ENCODE measurements at regions not wholly inside any gene's neighbourhood (a gene's known extent, or its start where the extent isn't known, plus 50 kb on each side); places are given as distances from the start of the nearest gene placed in this dataset.

GRCh38 chr2:168300460-168300859, 53.1 kb upstream of the STK39 start:
- no peak overlapping the region for H3K4me3 ChIP-seq (ENCODE audit: low read length in 2 of 2)

GRCh38 chr2:168304024-168304681, 56.8 kb upstream of the STK39 start:
- Histone ChIP-seq H3K27me3 (ENCODE audit: control insufficient read depth in 1 of 2, insufficient read depth in 2 of 2, low read length in 2 of 2) (no peaks in the 10 kb centered on the region), H3K4me3 (ENCODE audit: low read length in 2 of 2) (no peak overlapping the region), H3K9me3 (ENCODE audit: control insufficient read depth in 2 of 2, low read length in 2 of 2) (no peaks in the 10 kb centered on the region), H3K27ac (ENCODE audit: low read length) (no peak overlapping the region), H3K4me1 (ENCODE audit: control insufficient read depth, insufficient read depth, low read length) (no peaks in the 10 kb centered on the region), H3K9ac (ENCODE audit: low read length in 2 of 2) (no peak overlapping the region), H3K36me3 (ENCODE audit: control insufficient read depth in 2 of 2, insufficient read depth in 2 of 2, low read length in 2 of 2) (no peaks in the 10 kb centered on the region)

More at GRCh38 chr2:168300460-168300859, 53.1 kb upstream of the STK39 start:
- H3K4me1 ChIP-seq (ENCODE audit: control insufficient read depth, insufficient read depth, low read length): no peaks in the 10 kb centered on the region
- H3K9me3 ChIP-seq (ENCODE audit: control insufficient read depth in 2 of 2, low read length in 2 of 2): no peaks in the 10 kb centered on the region
- no peak overlapping the region for H3K9ac ChIP-seq (ENCODE audit: low read length in 2 of 2)
- no peak overlapping the region for H3K27ac ChIP-seq (ENCODE audit: low read length)
- H3K36me3 ChIP-seq (ENCODE audit: control insufficient read depth in 2 of 2, insufficient read depth in 2 of 2, low read length in 2 of 2): no peaks in the 10 kb centered on the region
- H3K27me3 ChIP-seq (ENCODE audit: control insufficient read depth in 1 of 2, insufficient read depth in 2 of 2, low read length in 2 of 2): no peaks in the 10 kb centered on the region

- Histone ChIP-seq H3K4me3 (ENCODE audit: low read length in 2 of 2) (no peak overlapping the region), H3K9ac (ENCODE audit: low read length in 2 of 2) (no peak overlapping the region), H3K27ac (ENCODE audit: low read length) (no peak overlapping the region), H3K4me1 (ENCODE audit: control insufficient read depth, insufficient read depth, low read length) (peaks cover 8% of the 10 kb centered on the region), H3K9me3 (ENCODE audit: control insufficient read depth in 2 of 2, low read length in 2 of 2) (no peaks in the 10 kb centered on the region), H3K27me3 (ENCODE audit: control insufficient read depth in 1 of 2, insufficient read depth in 2 of 2, low read length in 2 of 2) (no peaks in the 10 kb centered on the region), H3K36me3 (ENCODE audit: control insufficient read depth in 2 of 2, insufficient read depth in 2 of 2, low read length in 2 of 2) (no peaks in the 10 kb centered on the region)
Measured at GRCh38 chr2:168307379-168307778, 60.0 kb upstream of the STK39 start.

DNA sequence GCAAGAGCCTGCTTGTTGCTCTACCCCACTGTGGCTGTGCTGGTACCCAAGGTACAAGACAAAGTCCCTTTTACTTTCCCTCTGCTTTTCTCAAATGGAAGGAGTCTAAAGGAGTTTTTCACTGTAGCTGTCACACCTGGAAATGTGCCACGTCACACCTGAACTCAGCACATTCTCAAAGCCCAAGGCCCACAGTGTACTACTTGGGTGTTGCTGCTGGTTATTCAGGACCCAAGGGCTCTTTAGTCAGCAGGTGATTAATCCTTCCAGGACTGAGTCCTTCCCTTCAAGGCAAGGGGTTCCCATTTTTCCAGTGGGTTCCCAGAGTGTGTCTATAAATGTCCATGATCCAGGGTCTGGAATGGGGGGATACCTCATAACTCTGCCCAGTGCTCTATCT, 63.2 kb upstream of the STK39 start:
- H3K4me1 ChIP-seq (ENCODE audit: control insufficient read depth, insufficient read depth, low read length): peaks cover 8% of the 10 kb centered on the region
- H3K36me3 ChIP-seq (ENCODE audit: control insufficient read depth in 2 of 2, insufficient read depth in 2 of 2, low read length in 2 of 2): no peaks in the 10 kb centered on the region
- no peaks in the 10 kb centered on the region for H3K9me3 ChIP-seq (ENCODE audit: control insufficient read depth in 2 of 2, low read length in 2 of 2)
- H3K4me3 ChIP-seq (ENCODE audit: low read length in 2 of 2): no peak overlapping the region
- H3K27me3 ChIP-seq (ENCODE audit: control insufficient read depth in 1 of 2, insufficient read depth in 2 of 2, low read length in 2 of 2): no peaks in the 10 kb centered on the region
- no peak overlapping the region for H3K27ac ChIP-seq (ENCODE audit: low read length)
- no peak overlapping the region for H3K9ac ChIP-seq (ENCODE audit: low read length in 2 of 2)

DNA sequence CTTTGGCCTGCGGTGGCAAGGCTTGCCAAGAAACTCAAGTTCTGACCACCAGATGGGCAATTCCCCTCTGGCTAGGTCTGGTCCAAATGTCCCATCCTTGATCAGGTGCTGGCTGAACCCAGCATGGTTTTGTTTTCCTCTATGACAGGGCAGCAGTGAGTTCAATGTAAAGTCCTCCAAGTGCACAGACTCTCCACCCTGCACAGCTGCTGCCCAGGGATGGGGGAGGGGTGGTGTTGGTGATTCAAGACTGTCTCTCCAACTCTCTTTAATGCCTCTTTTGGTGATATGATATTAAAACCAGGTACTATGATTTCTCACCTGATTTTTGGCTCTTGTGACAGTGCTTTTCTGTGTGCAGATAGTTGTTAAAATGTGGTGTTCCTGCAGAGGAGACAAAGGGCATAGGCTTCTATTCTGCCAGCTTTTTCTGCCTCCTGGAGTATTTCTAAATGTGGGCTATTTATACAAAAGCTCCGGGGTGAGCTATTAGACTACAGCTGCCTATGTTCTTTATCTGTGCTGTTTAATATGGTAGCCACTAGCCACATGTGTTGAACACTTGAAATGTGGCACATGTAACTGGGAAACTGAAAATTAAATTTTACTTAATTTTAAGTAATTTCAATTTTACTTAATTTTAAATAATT, 64.0 kb upstream of the STK39 start:
- Histone ChIP-seq H3K36me3 (ENCODE audit: control insufficient read depth in 2 of 2, insufficient read depth in 2 of 2, low read length in 2 of 2) (no peaks in the 10 kb centered on the region), H3K9ac (ENCODE audit: low read length in 2 of 2) (no peak overlapping the region), H3K27ac (ENCODE audit: low read length) (no peak overlapping the region), H3K9me3 (ENCODE audit: control insufficient read depth in 2 of 2, low read length in 2 of 2) (no peaks in the 10 kb centered on the region), H3K4me1 (ENCODE audit: control insufficient read depth, insufficient read depth, low read length) (peaks cover 12% of the 10 kb centered on the region), H3K4me3 (ENCODE audit: low read length in 2 of 2) (no peak overlapping the region), H3K27me3 (ENCODE audit: control insufficient read depth in 1 of 2, insufficient read depth in 2 of 2, low read length in 2 of 2) (no peaks in the 10 kb centered on the region)

GRCh38 chr2:168312036-168312822, 64.8 kb upstream of the STK39 start:
- no peaks in the 10 kb centered on the region for H3K9me3 ChIP-seq (ENCODE audit: control insufficient read depth in 2 of 2, low read length in 2 of 2)
- no peak overlapping the region for H3K4me3 ChIP-seq (ENCODE audit: low read length in 2 of 2)
- no peak overlapping the region for H3K9ac ChIP-seq (ENCODE audit: low read length in 2 of 2)
- no peaks in the 10 kb centered on the region for H3K27me3 ChIP-seq (ENCODE audit: control insufficient read depth in 1 of 2, insufficient read depth in 2 of 2, low read length in 2 of 2)
- H3K36me3 ChIP-seq (ENCODE audit: control insufficient read depth in 2 of 2, insufficient read depth in 2 of 2, low read length in 2 of 2): no peaks in the 10 kb centered on the region
- peaks cover 12% of the 10 kb centered on the region for H3K4me1 ChIP-seq (ENCODE audit: control insufficient read depth, insufficient read depth, low read length)
- H3K27ac ChIP-seq (ENCODE audit: low read length): no peak overlapping the region

GRCh38 chr2:168314236-168314635, 66.8 kb upstream of the STK39 start:
- H3K36me3 ChIP-seq (ENCODE audit: control insufficient read depth in 2 of 2, insufficient read depth in 2 of 2, low read length in 2 of 2): no peaks in the 10 kb centered on the region
- no peak overlapping the region for H3K4me3 ChIP-seq (ENCODE audit: low read length in 2 of 2)
- no peak overlapping the region for H3K27ac ChIP-seq (ENCODE audit: low read length)
- H3K9ac ChIP-seq (ENCODE audit: low read length in 2 of 2): no peak overlapping the region
- H3K9me3 ChIP-seq (ENCODE audit: control insufficient read depth in 2 of 2, low read length in 2 of 2): no peaks in the 10 kb centered on the region
- no peaks in the 10 kb centered on the region for H3K27me3 ChIP-seq (ENCODE audit: control insufficient read depth in 1 of 2, insufficient read depth in 2 of 2, low read length in 2 of 2)
- peaks cover 12% of the 10 kb centered on the region for H3K4me1 ChIP-seq (ENCODE audit: control insufficient read depth, insufficient read depth, low read length)

DNA sequence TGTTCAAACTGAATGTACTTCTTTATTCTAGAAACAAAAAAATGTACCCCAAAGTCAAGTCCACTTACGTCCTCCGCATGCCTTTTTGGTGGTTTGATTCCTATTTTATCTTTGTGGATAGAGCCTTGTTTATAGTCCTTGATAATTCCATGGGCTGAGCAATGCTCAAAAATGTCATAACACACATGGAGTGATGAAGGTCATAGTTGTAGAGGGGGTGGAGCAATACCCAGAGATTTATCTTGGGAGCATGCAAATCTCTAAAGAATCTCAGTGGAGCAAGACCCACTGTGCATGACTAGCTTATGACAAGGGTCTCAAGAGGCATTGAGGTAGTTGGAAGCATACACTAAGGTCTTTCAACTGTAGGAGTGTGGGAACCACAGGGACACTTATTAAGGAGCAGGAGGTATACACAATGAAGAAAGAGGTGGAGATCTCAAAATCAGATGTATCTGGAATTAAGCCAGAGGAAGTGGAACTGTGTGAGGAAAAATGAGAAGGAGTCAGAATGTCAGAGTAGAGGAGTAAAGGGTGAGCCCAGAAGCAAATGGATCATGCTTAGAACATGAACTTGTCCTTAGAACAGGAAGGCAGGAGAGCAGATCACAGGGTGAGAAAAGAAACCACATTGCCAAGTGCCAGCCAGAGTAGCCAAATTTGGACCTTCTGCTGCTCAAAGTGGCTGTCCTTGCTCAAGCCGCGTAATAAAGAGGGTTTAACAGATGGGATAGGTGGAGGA, 68.1 kb upstream of the STK39 start:
- Histone ChIP-seq H3K4me1 (ENCODE audit: control insufficient read depth, insufficient read depth, low read length) (peaks cover 12% of the 10 kb centered on the region), H3K27ac (ENCODE audit: low read length) (no peak overlapping the region)

GRCh38 chr2:168316073-168316440, 68.7 kb upstream of the STK39 start:
- no peaks in the 10 kb centered on the region for H3K36me3 ChIP-seq (ENCODE audit: control insufficient read depth in 2 of 2, insufficient read depth in 2 of 2, low read length in 2 of 2)
- peak overlapping the region; percentile 3 for H3K27ac ChIP-seq (ENCODE audit: low read length)
- no peaks in the 10 kb centered on the region for H3K9me3 ChIP-seq (ENCODE audit: control insufficient read depth in 2 of 2, low read length in 2 of 2)
- H3K4me1 ChIP-seq (ENCODE audit: control insufficient read depth, insufficient read depth, low read length): peaks cover 8% of the 10 kb centered on the region
- no peak overlapping the region for H3K4me3 ChIP-seq (ENCODE audit: low read length in 2 of 2)
- no peak overlapping the region for H3K9ac ChIP-seq (ENCODE audit: low read length in 2 of 2)
- H3K27me3 ChIP-seq (ENCODE audit: control insufficient read depth in 1 of 2, insufficient read depth in 2 of 2, low read length in 2 of 2): no peaks in the 10 kb centered on the region

More for the DNA sequence above, 68.1 kb upstream of the STK39 start:
- H3K4me3 ChIP-seq (ENCODE audit: low read length in 2 of 2): peak overlapping the region in 1 of 2 donors; percentile 15
- no peaks in the 10 kb centered on the region for H3K36me3 ChIP-seq (ENCODE audit: control insufficient read depth in 2 of 2, insufficient read depth in 2 of 2, low read length in 2 of 2)
- H3K9me3 ChIP-seq (ENCODE audit: control insufficient read depth in 2 of 2, low read length in 2 of 2): no peaks in the 10 kb centered on the region
- H3K9ac ChIP-seq (ENCODE audit: low read length in 2 of 2): no peak overlapping the region
- no peaks in the 10 kb centered on the region for H3K27me3 ChIP-seq (ENCODE audit: control insufficient read depth in 1 of 2, insufficient read depth in 2 of 2, low read length in 2 of 2)

- Histone ChIP-seq H3K9ac (ENCODE audit: low read length in 2 of 2) (no peak overlapping the region), H3K9me3 (ENCODE audit: control insufficient read depth in 2 of 2, low read length in 2 of 2) (no peaks in the 10 kb centered on the region), H3K27ac (ENCODE audit: low read length) (no peak overlapping the region), H3K36me3 (ENCODE audit: control insufficient read depth in 2 of 2, insufficient read depth in 2 of 2, low read length in 2 of 2) (no peaks in the 10 kb centered on the region), H3K4me1 (ENCODE audit: control insufficient read depth, insufficient read depth, low read length) (peaks cover 3% of the 10 kb centered on the region), H3K4me3 (ENCODE audit: low read length in 2 of 2) (no peak overlapping the region), H3K27me3 (ENCODE audit: control insufficient read depth in 1 of 2, insufficient read depth in 2 of 2, low read length in 2 of 2) (no peaks in the 10 kb centered on the region)
Measured at GRCh38 chr2:168317282-168317681, 69.9 kb upstream of the STK39 start.

Data from stomach smooth muscle (tissue), 2 donors.